H1 (cell line): ENCODE measurements at regions not wholly inside any gene's neighbourhood (a gene's known extent, or its start where the extent isn't known, plus 50 kb on each side); places are given as distances from the start of the nearest gene placed in this dataset.

Experiments
- CTCF ChIA-PET: fragments of 300-600 bp; sonication (Branson Sonifier 250); formaldehyde crosslinking; loops from one replicate; lab custom pipeline; 2021; ENCODE audit not compliant: partially characterized antibody; lab: Charles Lee
- POLR2A ChIA-PET: fragments of 300-600 bp; sonication (Branson Sonifier 250); formaldehyde crosslinking; loops from one replicate; lab custom pipeline; 2021; ENCODE audit warnings: inconsistent platforms; ENCODE audit not compliant: partially characterized antibody; lab: Charles Lee
- DNase-seq, 2 experiments: peaks; one replicate each; pipeline versions ENCODE4 v3.0.0 to v3.0.0-alpha.2; 2010 to 2022; ENCODE audit warnings: low spot score in 2 of 2, low read depth in 1 of 2, mixed read lengths in 1 of 2
- FAIRE-seq: peaks from 2 replicates; lab custom pipeline; 2011; peaks lifted over from hg19 to GRCh38; lab: Jason Lieb, UNC
- H2AFZ ChIP-seq: 2 replicates; pipeline ENCODE4 v1.8.1; 2012; ENCODE audit warnings: low read length, inconsistent platforms
- H2AK5ac ChIP-seq: 2 replicates; pipeline ENCODE4 v1.6.1; 2013; ENCODE audit warnings: low read depth, low read length
- H2BK120ac ChIP-seq: replicated peaks from 2 replicates; pipeline ENCODE3; 2013; ENCODE audit warnings: low read depth, low read length, inconsistent platforms
- H2BK12ac ChIP-seq: 2 replicates; pipeline ENCODE4 v1.6.1; 2013; ENCODE audit warnings: low read depth, low read length
- H2BK15ac ChIP-seq: 2 replicates; pipeline ENCODE4 v1.6.1; 2013; ENCODE audit warnings: low read length
- H2BK20ac ChIP-seq: 2 replicates; pipeline ENCODE4 v1.6.1; 2013; ENCODE audit warnings: low read length
- H2BK5ac ChIP-seq: 2 replicates; pipeline ENCODE4 v1.6.1; 2013; ENCODE audit warnings: low read depth, low read length
- H3K14ac ChIP-seq: 2 replicates; pipeline ENCODE4 v1.6.1; 2013; ENCODE audit warnings: inconsistent platforms; ENCODE audit not compliant: insufficient read length
- H3K18ac ChIP-seq: 2 replicates; pipeline ENCODE4 v1.6.1; 2013; ENCODE audit warnings: low read length; ENCODE audit errors: extremely low read depth
- H3K23ac ChIP-seq: 2 replicates; pipeline ENCODE4 v1.6.1; 2013; ENCODE audit warnings: inconsistent platforms; ENCODE audit not compliant: insufficient read length
- H3K23me2 ChIP-seq: 2 replicates; pipeline ENCODE4 v1.6.1; 2013; ENCODE audit warnings: low read depth, low read length
- H3K27ac ChIP-seq: 2 replicates; pipeline ENCODE4 v1.6.1; 2011; ENCODE audit warnings: low read depth, low read length, inconsistent platforms
- H3K27me3 ChIP-seq, 4 experiments: replicated peaks in 1 of 4; 1 replicate in 1 of 4; 2 replicates in 3 of 4; pipeline versions ENCODE4 v1.6.1 to v1.8.1; 2011 to 2013; ENCODE audit warnings: low read length in 3 of 4, mild to moderate bottlenecking in 3 of 4, inconsistent platforms in 2 of 4, mixed read lengths in 2 of 4, moderate library complexity in 1 of 4; ENCODE audit not compliant: control insufficient read depth in 3 of 4, insufficient read depth in 3 of 4; ENCODE audit errors: extremely low read depth in 1 of 4
- H3K36me3 ChIP-seq, 4 experiments: 2 replicates each; pipeline versions ENCODE4 v1.6.1 to v1.8.1; 2011 to 2013; ENCODE audit warnings: mild to moderate bottlenecking in 4 of 4, low read length in 3 of 4, moderate library complexity in 2 of 4, control low read depth in 1 of 4, inconsistent platforms in 1 of 4; ENCODE audit not compliant: insufficient read depth in 4 of 4, control insufficient read depth in 2 of 4
- H3K4ac ChIP-seq: replicated peaks from 2 replicates; pipeline ENCODE3; 2013; ENCODE audit warnings: low read length, low read depth, mixed read lengths, inconsistent platforms; ENCODE audit not compliant: insufficient read length
- H3K4me1 ChIP-seq, 4 experiments: replicated peaks in 1 of 4; 1 replicate in 1 of 4; 2 replicates in 3 of 4; pipeline versions ENCODE4 v1.6.1 to v1.8.1; 2011 to 2013; ENCODE audit warnings: low read length in 3 of 4, inconsistent platforms in 2 of 4, mixed read lengths in 1 of 4; ENCODE audit not compliant: insufficient read depth in 4 of 4, control insufficient read depth in 3 of 4
- H3K4me2 ChIP-seq, 2 experiments: 2 replicates each; pipeline versions ENCODE4 v1.6.1 to v1.8.1; 2011 to 2013; ENCODE audit warnings: low read depth in 2 of 2, low read length in 2 of 2, control low read depth in 1 of 2, inconsistent platforms in 1 of 2, mild to moderate bottlenecking in 1 of 2; ENCODE audit not compliant: insufficient read depth in 1 of 2
- H3K4me3 ChIP-seq, 4 experiments: fragments of 200-600, 300-600 bp in 1 of 4; sonication (generic), shearing (Covaris generic), sonication (Bioruptor Twin) in 1 of 4; 2 replicates each; pipeline versions ENCODE4 v1.5.1 to v1.8.1; 2011 to 2016; ENCODE audit warnings: low read length in 4 of 4, low read depth in 3 of 4, control low read depth in 2 of 4, inconsistent platforms in 2 of 4, mild to moderate bottlenecking in 2 of 4, mixed read lengths in 1 of 4, moderate library complexity in 1 of 4; ENCODE audit not compliant: insufficient read depth in 2 of 4; ENCODE audit errors: extremely low read depth in 1 of 4
- H3K56ac ChIP-seq: replicated peaks from 2 replicates; pipeline ENCODE3; 2013; ENCODE audit warnings: low read depth, mild to moderate bottlenecking, mixed read lengths, low read length, inconsistent platforms; ENCODE audit not compliant: insufficient read length
- H3K79me1 ChIP-seq: 2 replicates; pipeline ENCODE4 v1.6.1; 2013; ENCODE audit warnings: low read depth, low read length, control low read depth
- H3K79me2 ChIP-seq, 2 experiments: 2 replicates each; pipeline versions ENCODE4 v1.6.1 to v1.8.1; 2012 to 2013; ENCODE audit warnings: low read length in 2 of 2, mild to moderate bottlenecking in 2 of 2, inconsistent platforms in 1 of 2; ENCODE audit not compliant: insufficient read depth in 2 of 2, control insufficient read depth in 1 of 2
- H3K9ac ChIP-seq, 4 experiments: replicated peaks in 1 of 4; 1 replicate in 1 of 4; 2 replicates in 3 of 4; pipeline versions ENCODE4 v1.6.1 to v1.8.1; 2011 to 2013; ENCODE audit warnings: low read depth in 3 of 4, low read length in 3 of 4, control low read depth in 2 of 4, mild to moderate bottlenecking in 2 of 4, moderate library complexity in 2 of 4, inconsistent platforms in 1 of 4; ENCODE audit errors: extremely low read depth in 1 of 4
- H3K9me3 ChIP-seq, 2 experiments: 2 replicates each; pipeline versions ENCODE4 v1.6.1 to v1.8.1; 2012 to 2013; ENCODE audit warnings: mild to moderate bottlenecking in 2 of 2, moderate library complexity in 2 of 2, control low read depth in 1 of 2, inconsistent platforms in 1 of 2, low read depth in 1 of 2, low read length in 1 of 2, mixed read lengths in 1 of 2; ENCODE audit not compliant: insufficient read depth in 2 of 2
- H4K20me1 ChIP-seq, 2 experiments: replicated peaks in 1 of 2; 2 replicates each; pipeline versions ENCODE3 to v1.8.1; 2011 to 2013; ENCODE audit warnings: inconsistent platforms in 2 of 2, low read length in 2 of 2, mild to moderate bottlenecking in 1 of 2; ENCODE audit not compliant: insufficient read depth in 2 of 2, control insufficient read depth in 1 of 2
- H4K5ac ChIP-seq: 2 replicates; pipeline ENCODE4 v1.6.1; 2013; ENCODE audit warnings: low read length, low read depth, mixed read lengths, inconsistent platforms; ENCODE audit not compliant: insufficient read length
- H4K8ac ChIP-seq: 2 replicates; pipeline ENCODE4 v1.8.0; 2013; ENCODE audit warnings: mild to moderate bottlenecking, moderate library complexity, low read length, inconsistent platforms; ENCODE audit not compliant: insufficient read depth; ENCODE audit errors: extremely low read depth
- H4K91ac ChIP-seq: replicated peaks from 2 replicates; pipeline ENCODE3; 2013; ENCODE audit warnings: low read length, mixed read lengths, inconsistent platforms; ENCODE audit not compliant: insufficient read length
- CTCF ChIP-seq, 3 experiments: IDR thresholded peaks; 1 replicate in 2 of 3; 2 replicates in 1 of 3; pipeline versions ENCODE4 v1.5.1 to v1.6.1; 2011; ENCODE audit warnings: low read length in 3 of 3, mild to moderate bottlenecking in 3 of 3, inconsistent platforms in 2 of 3, low read depth in 1 of 3, moderate library complexity in 1 of 3; ENCODE audit not compliant: insufficient read depth in 1 of 3; ENCODE audit errors: control extremely low read depth in 1 of 3
- POLR2AphosphoS5 ChIP-seq: IDR thresholded peaks from 2 replicates; pipeline ENCODE4 v1.6.1; 2011; ENCODE audit warnings: low read depth, low read length
- RAD21 ChIP-seq, 2 experiments: IDR thresholded peaks in 1 of 2; conservative IDR thresholded peaks in 1 of 2; 2 replicates each; pipeline ENCODE4 v1.6.1; 2011; ENCODE audit warnings: low read depth in 2 of 2, low read length in 2 of 2, improper control_type of control experiment in 1 of 2, inconsistent platforms in 1 of 2, mild to moderate bottlenecking in 1 of 2, moderate library complexity in 1 of 2
- WGBS, 2 experiments: shearing (Covaris generic) in 1 of 2; methylation state at CpG; one replicate each; pipeline versions ENCODE4 v1.1.6 to v1.1.7; 2013 to 2015; ENCODE audit warnings: low lambda C conversion rate in 2 of 2, mixed read lengths in 2 of 2, inconsistent platforms in 1 of 2, low coverage in 1 of 2, missing lambda C conversion rate in 1 of 2; ENCODE audit not compliant: insufficient replicate concordance in 2 of 2, insufficient coverage in 1 of 2, insufficient read length in 1 of 2; ENCODE audit errors: extremely low coverage in 1 of 2, missing lambda C conversion rate in 1 of 2; 5-methylcytosine and 5-hydroxymethylcytosine counted together

DNA sequence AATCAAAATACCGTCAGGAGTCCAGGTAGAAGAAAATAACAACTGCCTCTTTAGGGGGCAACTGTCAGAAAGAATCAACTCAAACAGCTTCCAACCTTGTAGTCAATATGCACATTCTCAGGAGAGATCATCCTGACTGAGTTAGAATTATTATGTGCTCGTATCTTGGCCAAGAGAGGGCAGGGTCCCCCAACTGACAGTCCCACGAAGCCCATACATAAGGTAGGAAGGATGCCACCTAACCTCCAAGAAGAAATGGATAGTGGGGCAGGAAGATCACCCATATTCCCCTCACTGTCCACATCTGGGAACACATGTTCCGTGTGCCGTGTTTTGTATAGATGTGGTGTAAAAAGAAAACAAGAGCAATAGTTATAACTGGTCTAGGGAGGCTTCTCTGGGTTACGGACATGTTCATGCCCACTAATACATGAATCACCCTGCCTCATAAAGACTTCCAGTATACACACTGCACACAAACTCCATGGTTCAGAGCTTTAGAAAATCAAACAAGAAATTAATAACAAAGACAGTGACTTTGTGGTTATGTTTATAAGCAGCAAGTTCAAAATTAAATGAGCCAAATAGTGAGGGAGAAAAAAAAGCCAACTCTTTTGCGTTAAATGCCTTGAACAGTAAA, 295.6 kb downstream of the FGFR2 start:
- H2BK120ac ChIP-seq = no peak overlapping the region
- no peaks in the 10 kb centered on the region for H3K23me2 ChIP-seq
- H3K4me3 ChIP-seq = no peak overlapping the region
- no peaks in the 10 kb centered on the region for H3K79me2 ChIP-seq
- no peak overlapping the region for H3K14ac ChIP-seq
- no peak overlapping the region for H3K18ac ChIP-seq
- DNase-seq (no peak), FAIRE-seq (no peak)
- no peaks in the 10 kb centered on the region for H3K79me1 ChIP-seq
- H4K5ac ChIP-seq = no peak overlapping the region
- peak overlapping the region; percentile 3; the same call in 1 of the 2 replicates for H2AK5ac ChIP-seq
- no peak overlapping the region for H4K8ac ChIP-seq
- no peak overlapping the region for H3K27ac ChIP-seq
- no peak overlapping the region for H3K56ac ChIP-seq
- no peak overlapping the region for H3K23ac ChIP-seq
- H3K9me3 ChIP-seq = peaks cover 1 to 3% of the 10 kb centered on the region in 2 experiments; a peak in 1 of 4 replicates
- H2BK20ac ChIP-seq = no peak overlapping the region
- ChIA-PET CTCF (interaction anchor here (0.8 kb wide), 1 partner anchor 194 kb away, joined by 3 read pairs; no protein-coding TSS in a partner anchor), POLR2A (no interaction called here)
- no peak overlapping the region for H2BK15ac ChIP-seq
- H3K4ac ChIP-seq = no peak overlapping the region
- no peak overlapping the region for H3K9ac ChIP-seq
- H2BK12ac ChIP-seq = no peak overlapping the region
- H4K91ac ChIP-seq = no peak overlapping the region
- H3K4me2 ChIP-seq = no peak overlapping the region
- H3K4me1 ChIP-seq = peaks cover 0 to 5% (median 0%) of the 10 kb centered on the region in 4 experiments; a peak in 2 of 7 replicates
- WGBS, 2 experiments = 93% methylated on average over 7 of the region's 7 CpGs; no CpG with 5 or more reads in 1 of the 2 experiments
- H3K27me3 ChIP-seq = no peaks in the 10 kb centered on the region
- no peaks in the 10 kb centered on the region for H4K20me1 ChIP-seq
- TF ChIP-seq POLR2AphosphoS5 (no peak), RAD21 (IDR thresholded peaks at IDR 0.05 in 1 of 2, conservative IDR thresholded peaks at IDR 0.05 in 1 of 2; ENCODE audit: low read depth in 2 of 2, low read length in 2 of 2) (peak; percentile 28 to 53), CTCF (IDR thresholded peaks at IDR 0.05; ENCODE audit: control extremely low read depth in 1 of 3, insufficient read depth in 1 of 3, low read depth in 1 of 3, low read length in 3 of 3) (peak in 2 of 3 experiments; percentile 16 to 23; a peak in 2 of 4 replicates)
- no peaks in the 10 kb centered on the region for H3K36me3 ChIP-seq
- no peak overlapping the region for H2AFZ ChIP-seq
- no peak overlapping the region for H2BK5ac ChIP-seq
